H1 (cell line): ENCODE measurements at regions not wholly inside any gene's neighbourhood (a gene's known extent, or its start where the extent isn't known, plus 50 kb on each side); places are given as distances from the start of the nearest gene placed in this dataset.

Experiments used
- CTCF ChIA-PET: fragments of 300-600 bp; sonication (Branson Sonifier 250); formaldehyde crosslinking; loops from one replicate; lab custom pipeline; 2021; ENCODE audit not compliant: partially characterized antibody; lab: Charles Lee
- POLR2A ChIA-PET: fragments of 300-600 bp; sonication (Branson Sonifier 250); formaldehyde crosslinking; loops from one replicate; lab custom pipeline; 2021; ENCODE audit warnings: inconsistent platforms; ENCODE audit not compliant: partially characterized antibody; lab: Charles Lee
- DNase-seq, 2 experiments: peaks; one replicate each; pipeline versions ENCODE4 v3.0.0 to v3.0.0-alpha.2; 2010 to 2022; ENCODE audit warnings: low spot score in 2 of 2, low read depth in 1 of 2, mixed read lengths in 1 of 2
- FAIRE-seq: peaks from 2 replicates; lab custom pipeline; 2011; peaks lifted over from hg19 to GRCh38; lab: Jason Lieb, UNC
- H2AFZ ChIP-seq: 2 replicates; pipeline ENCODE4 v1.8.1; 2012; ENCODE audit warnings: low read length, inconsistent platforms
- H2AK5ac ChIP-seq: 2 replicates; pipeline ENCODE4 v1.6.1; 2013; ENCODE audit warnings: low read depth, low read length
- H2BK120ac ChIP-seq: replicated peaks from 2 replicates; pipeline ENCODE3; 2013; ENCODE audit warnings: low read depth, low read length, inconsistent platforms
- H2BK12ac ChIP-seq: 2 replicates; pipeline ENCODE4 v1.6.1; 2013; ENCODE audit warnings: low read depth, low read length
- H2BK15ac ChIP-seq: 2 replicates; pipeline ENCODE4 v1.6.1; 2013; ENCODE audit warnings: low read length
- H2BK20ac ChIP-seq: 2 replicates; pipeline ENCODE4 v1.6.1; 2013; ENCODE audit warnings: low read length
- H2BK5ac ChIP-seq: 2 replicates; pipeline ENCODE4 v1.6.1; 2013; ENCODE audit warnings: low read depth, low read length
- H3K14ac ChIP-seq: 2 replicates; pipeline ENCODE4 v1.6.1; 2013; ENCODE audit warnings: inconsistent platforms; ENCODE audit not compliant: insufficient read length
- H3K18ac ChIP-seq: 2 replicates; pipeline ENCODE4 v1.6.1; 2013; ENCODE audit warnings: low read length; ENCODE audit errors: extremely low read depth
- H3K23ac ChIP-seq: 2 replicates; pipeline ENCODE4 v1.6.1; 2013; ENCODE audit warnings: inconsistent platforms; ENCODE audit not compliant: insufficient read length
- H3K23me2 ChIP-seq: 2 replicates; pipeline ENCODE4 v1.6.1; 2013; ENCODE audit warnings: low read depth, low read length
- H3K27ac ChIP-seq: 2 replicates; pipeline ENCODE4 v1.6.1; 2011; ENCODE audit warnings: low read depth, low read length, inconsistent platforms
- H3K27me3 ChIP-seq, 4 experiments: replicated peaks in 1 of 4; 1 replicate in 1 of 4; 2 replicates in 3 of 4; pipeline versions ENCODE4 v1.6.1 to v1.8.1; 2011 to 2013; ENCODE audit warnings: low read length in 3 of 4, mild to moderate bottlenecking in 3 of 4, inconsistent platforms in 2 of 4, mixed read lengths in 2 of 4, moderate library complexity in 1 of 4; ENCODE audit not compliant: control insufficient read depth in 3 of 4, insufficient read depth in 3 of 4; ENCODE audit errors: extremely low read depth in 1 of 4
- H3K36me3 ChIP-seq, 4 experiments: 2 replicates each; pipeline versions ENCODE4 v1.6.1 to v1.8.1; 2011 to 2013; ENCODE audit warnings: mild to moderate bottlenecking in 4 of 4, low read length in 3 of 4, moderate library complexity in 2 of 4, control low read depth in 1 of 4, inconsistent platforms in 1 of 4; ENCODE audit not compliant: insufficient read depth in 4 of 4, control insufficient read depth in 2 of 4
- H3K4ac ChIP-seq: replicated peaks from 2 replicates; pipeline ENCODE3; 2013; ENCODE audit warnings: low read length, low read depth, mixed read lengths, inconsistent platforms; ENCODE audit not compliant: insufficient read length
- H3K4me1 ChIP-seq, 4 experiments: replicated peaks in 1 of 4; 1 replicate in 1 of 4; 2 replicates in 3 of 4; pipeline versions ENCODE4 v1.6.1 to v1.8.1; 2011 to 2013; ENCODE audit warnings: low read length in 3 of 4, inconsistent platforms in 2 of 4, mixed read lengths in 1 of 4; ENCODE audit not compliant: insufficient read depth in 4 of 4, control insufficient read depth in 3 of 4
- H3K4me2 ChIP-seq, 2 experiments: 2 replicates each; pipeline versions ENCODE4 v1.6.1 to v1.8.1; 2011 to 2013; ENCODE audit warnings: low read depth in 2 of 2, low read length in 2 of 2, control low read depth in 1 of 2, inconsistent platforms in 1 of 2, mild to moderate bottlenecking in 1 of 2; ENCODE audit not compliant: insufficient read depth in 1 of 2
- H3K4me3 ChIP-seq, 4 experiments: fragments of 200-600, 300-600 bp in 1 of 4; sonication (generic), shearing (Covaris generic), sonication (Bioruptor Twin) in 1 of 4; 2 replicates each; pipeline versions ENCODE4 v1.5.1 to v1.8.1; 2011 to 2016; ENCODE audit warnings: low read length in 4 of 4, low read depth in 3 of 4, control low read depth in 2 of 4, inconsistent platforms in 2 of 4, mild to moderate bottlenecking in 2 of 4, mixed read lengths in 1 of 4, moderate library complexity in 1 of 4; ENCODE audit not compliant: insufficient read depth in 2 of 4; ENCODE audit errors: extremely low read depth in 1 of 4
- H3K56ac ChIP-seq: replicated peaks from 2 replicates; pipeline ENCODE3; 2013; ENCODE audit warnings: low read depth, mild to moderate bottlenecking, mixed read lengths, low read length, inconsistent platforms; ENCODE audit not compliant: insufficient read length
- H3K79me1 ChIP-seq: 2 replicates; pipeline ENCODE4 v1.6.1; 2013; ENCODE audit warnings: low read depth, low read length, control low read depth
- H3K79me2 ChIP-seq, 2 experiments: 2 replicates each; pipeline versions ENCODE4 v1.6.1 to v1.8.1; 2012 to 2013; ENCODE audit warnings: low read length in 2 of 2, mild to moderate bottlenecking in 2 of 2, inconsistent platforms in 1 of 2; ENCODE audit not compliant: insufficient read depth in 2 of 2, control insufficient read depth in 1 of 2
- H3K9ac ChIP-seq, 4 experiments: replicated peaks in 1 of 4; 1 replicate in 1 of 4; 2 replicates in 3 of 4; pipeline versions ENCODE4 v1.6.1 to v1.8.1; 2011 to 2013; ENCODE audit warnings: low read depth in 3 of 4, low read length in 3 of 4, control low read depth in 2 of 4, mild to moderate bottlenecking in 2 of 4, moderate library complexity in 2 of 4, inconsistent platforms in 1 of 4; ENCODE audit errors: extremely low read depth in 1 of 4
- H3K9me3 ChIP-seq, 2 experiments: 2 replicates each; pipeline versions ENCODE4 v1.6.1 to v1.8.1; 2012 to 2013; ENCODE audit warnings: mild to moderate bottlenecking in 2 of 2, moderate library complexity in 2 of 2, control low read depth in 1 of 2, inconsistent platforms in 1 of 2, low read depth in 1 of 2, low read length in 1 of 2, mixed read lengths in 1 of 2; ENCODE audit not compliant: insufficient read depth in 2 of 2
- H4K20me1 ChIP-seq, 2 experiments: replicated peaks in 1 of 2; 2 replicates each; pipeline versions ENCODE3 to v1.8.1; 2011 to 2013; ENCODE audit warnings: inconsistent platforms in 2 of 2, low read length in 2 of 2, mild to moderate bottlenecking in 1 of 2; ENCODE audit not compliant: insufficient read depth in 2 of 2, control insufficient read depth in 1 of 2
- H4K5ac ChIP-seq: 2 replicates; pipeline ENCODE4 v1.6.1; 2013; ENCODE audit warnings: low read length, low read depth, mixed read lengths, inconsistent platforms; ENCODE audit not compliant: insufficient read length
- H4K8ac ChIP-seq: 2 replicates; pipeline ENCODE4 v1.8.0; 2013; ENCODE audit warnings: mild to moderate bottlenecking, moderate library complexity, low read length, inconsistent platforms; ENCODE audit not compliant: insufficient read depth; ENCODE audit errors: extremely low read depth
- H4K91ac ChIP-seq: replicated peaks from 2 replicates; pipeline ENCODE3; 2013; ENCODE audit warnings: low read length, mixed read lengths, inconsistent platforms; ENCODE audit not compliant: insufficient read length
- BACH1 ChIP-seq: IDR thresholded peaks from 2 replicates; pipeline ENCODE4 v1.6.1; 2012; ENCODE audit warnings: low read length, improper control_type of control experiment
- BRCA1 ChIP-seq: IDR thresholded peaks from 2 replicates; pipeline ENCODE4 v1.6.1; 2012; ENCODE audit warnings: low read depth, low read length, improper control_type of control experiment
- CEBPB ChIP-seq: IDR thresholded peaks from 2 replicates; pipeline ENCODE4 v1.6.1; 2012; ENCODE audit warnings: low read depth, low read length
- CHD1 ChIP-seq: IDR thresholded peaks from 2 replicates; pipeline ENCODE4 v1.6.1; 2012; ENCODE audit warnings: low read depth, low read length, improper control_type of control experiment
- EP300 ChIP-seq, 2 experiments: IDR thresholded peaks; 1 replicate in 1 of 2; 2 replicates in 1 of 2; pipeline ENCODE4 v1.6.1; 2011 to 2012; ENCODE audit warnings: low read depth in 2 of 2, low read length in 2 of 2, mild to moderate bottlenecking in 2 of 2, borderline replicate concordance in 1 of 2, inconsistent platforms in 1 of 2, moderate library complexity in 1 of 2
- FOSL1 ChIP-seq: IDR thresholded peaks from 2 replicates; pipeline ENCODE4 v1.6.1; 2011; ENCODE audit warnings: mild to moderate bottlenecking, low read depth, low read length, moderate library complexity; ENCODE audit not compliant: insufficient read depth
- GABPA ChIP-seq: IDR thresholded peaks from 2 replicates; pipeline ENCODE4 v1.6.1; 2011; ENCODE audit warnings: mild to moderate bottlenecking, low read length, moderate library complexity, borderline replicate concordance; ENCODE audit not compliant: insufficient read depth
- HDAC6 ChIP-seq: IDR thresholded peaks from one replicate; pipeline ENCODE4 v1.7.1; 2012; ENCODE audit warnings: low read depth, mild to moderate bottlenecking, inconsistent platforms, low read length, moderate library complexity
- JUND ChIP-seq: IDR thresholded peaks from 2 replicates; pipeline ENCODE4 v1.6.1; 2011; ENCODE audit warnings: mild to moderate bottlenecking, improper control_type of control experiment, low read length
- KDM5A ChIP-seq: fragments of 200-600 bp; IDR thresholded peaks from 2 replicates; pipeline ENCODE4 v1.7.1; 2012; ENCODE audit warnings: mild to moderate bottlenecking, low read length, inconsistent platforms, mixed read lengths
- RNF2 ChIP-seq: fragments of 200-900, 300-1000 bp; sonication (generic); IDR thresholded peaks from 2 replicates; pipeline ENCODE4 v1.7.1; 2016; ENCODE audit warnings: borderline replicate concordance, low read depth, mild to moderate bottlenecking, antibody characterized with exemption, low read length; ENCODE audit not compliant: poor library complexity, severe bottlenecking; ENCODE audit errors: missing control alignments
- SIRT6 ChIP-seq: IDR thresholded peaks from one replicate; pipeline ENCODE4 v1.7.1; 2012; ENCODE audit warnings: low read length, inconsistent platforms
- SP4 ChIP-seq: IDR thresholded peaks from 2 replicates; pipeline ENCODE4 v1.6.1; 2012; ENCODE audit warnings: low read length, inconsistent platforms
- SUZ12 ChIP-seq: fragments of 200-600 bp; sonication (generic); IDR thresholded peaks from 2 replicates; pipeline ENCODE4 v1.6.1; 2012; ENCODE audit warnings: mild to moderate bottlenecking, inconsistent platforms, low read length, moderate library complexity, mixed read lengths
- TCF12 ChIP-seq: IDR thresholded peaks from 2 replicates; pipeline ENCODE4 v1.6.1; 2011; ENCODE audit warnings: low read depth, mild to moderate bottlenecking, low read length
- WGBS, 2 experiments: shearing (Covaris generic) in 1 of 2; methylation state at CpG; one replicate each; pipeline versions ENCODE4 v1.1.6 to v1.1.7; 2013 to 2015; ENCODE audit warnings: low lambda C conversion rate in 2 of 2, mixed read lengths in 2 of 2, inconsistent platforms in 1 of 2, low coverage in 1 of 2, missing lambda C conversion rate in 1 of 2; ENCODE audit not compliant: insufficient replicate concordance in 2 of 2, insufficient coverage in 1 of 2, insufficient read length in 1 of 2; ENCODE audit errors: extremely low coverage in 1 of 2, missing lambda C conversion rate in 1 of 2; 5-methylcytosine and 5-hydroxymethylcytosine counted together
- TF ChIP-seq, protein P1 (sequence below): IDR thresholded peaks from 2 replicates; pipeline ENCODE4 v1.6.1; 2012; ENCODE audit warnings: inconsistent platforms

DNA sequence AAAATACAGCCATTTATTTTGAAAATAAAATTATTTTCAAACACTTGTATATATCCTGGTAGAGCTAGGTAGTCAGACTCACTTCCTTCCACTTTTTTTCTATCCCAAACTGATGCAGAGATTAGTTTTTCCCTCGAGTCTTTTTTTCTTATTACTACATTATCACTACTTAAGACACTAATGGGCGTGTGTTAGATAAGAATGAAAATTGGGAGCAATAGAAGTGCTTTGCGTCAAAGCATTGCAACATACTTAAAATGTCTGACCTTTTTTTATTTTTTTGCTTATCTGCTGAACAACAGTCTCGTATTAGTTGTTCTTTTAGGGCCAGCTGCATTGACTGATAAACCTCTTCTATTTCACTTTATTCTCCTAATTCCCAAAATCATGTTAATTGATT, 1278.7 kb downstream of the CDH12 start:
- H2BK20ac ChIP-seq = no peak overlapping the region
- H3K4me2 ChIP-seq = no peak overlapping the region
- no peak overlapping the region for H2BK15ac ChIP-seq
- no peak overlapping the region for H3K56ac ChIP-seq
- DNase-seq (no peak), FAIRE-seq (no peak)
- no peaks in the 10 kb centered on the region for H3K79me2 ChIP-seq
- no peak overlapping the region for H2BK12ac ChIP-seq
- H2BK5ac ChIP-seq = no peak overlapping the region
- no peaks in the 10 kb centered on the region for H3K79me1 ChIP-seq
- H3K23me2 ChIP-seq = no peaks in the 10 kb centered on the region
- H4K5ac ChIP-seq = no peak overlapping the region
- whole genome bisulfite sequencing, 2 experiments = 91% methylated on average over 4 of the region's 4 CpGs; no CpG with 5 or more reads in 1 of the 2 experiments
- no peak overlapping the region for H3K14ac ChIP-seq
- H3K27me3 ChIP-seq = no peaks in the 10 kb centered on the region
- H2AK5ac ChIP-seq = no peak overlapping the region
- no peak overlapping the region for H3K4ac ChIP-seq
- no peak overlapping the region for H3K18ac ChIP-seq
- H3K36me3 ChIP-seq = no peaks in the 10 kb centered on the region
- H2AFZ ChIP-seq = no peak overlapping the region
- no peak overlapping the region for H4K91ac ChIP-seq
- no peak overlapping the region for H3K9ac ChIP-seq
- no peak overlapping the region for H2BK120ac ChIP-seq
- H3K9me3 ChIP-seq = no peaks in the 10 kb centered on the region
- H3K23ac ChIP-seq = no peak overlapping the region
- no peak overlapping the region for H4K8ac ChIP-seq
- no peak overlapping the region for H3K27ac ChIP-seq
- ChIA-PET CTCF (no interaction called here), POLR2A (no interaction called here)
- H3K4me3 ChIP-seq = no peak overlapping the region
- H4K20me1 ChIP-seq = no peaks in the 10 kb centered on the region
- no peaks in the 10 kb centered on the region for H3K4me1 ChIP-seq
- TF ChIP-seq JUND (no peak), TCF12 (no peak), BRCA1 (no peak), RNF2 (no peak), HDAC6 (no peak), GABPA (no peak), SUZ12 (no peak), EP300 (IDR thresholded peaks at IDR 0.05; ENCODE audit: borderline replicate concordance in 1 of 2, low read depth in 2 of 2, low read length in 2 of 2) (no peak), CHD1 (no peak), CEBPB (no peak), SIRT6 (no peak), SP4 (no peak), FOSL1 (no peak), BACH1 (no peak), KDM5A (no peak)
- TF ChIP-seq, protein P1, sequence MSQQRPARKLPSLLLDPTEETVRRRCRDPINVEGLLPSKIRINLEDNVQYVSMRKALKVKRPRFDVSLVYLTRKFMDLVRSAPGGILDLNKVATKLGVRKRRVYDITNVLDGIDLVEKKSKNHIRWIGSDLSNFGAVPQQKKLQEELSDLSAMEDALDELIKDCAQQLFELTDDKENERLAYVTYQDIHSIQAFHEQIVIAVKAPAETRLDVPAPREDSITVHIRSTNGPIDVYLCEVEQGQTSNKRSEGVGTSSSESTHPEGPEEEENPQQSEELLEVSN = no peak
